HG03442 (cell line): ENCODE measurements at regions not wholly inside any gene's neighbourhood (a gene's known extent, or its start where the extent isn't known, plus 50 kb on each side); places are given as distances from the start of the nearest gene placed in this dataset.

ENCODE experiments used
- ATAC-seq: cut with Tn5 transposase; IDR thresholded peaks from one replicate; pipeline ENCODE4 v1.9.1; 2021; ENCODE audit warnings: mild to moderate bottlenecking, moderate library complexity; ENCODE audit not compliant: unreplicated experiment

DNA sequence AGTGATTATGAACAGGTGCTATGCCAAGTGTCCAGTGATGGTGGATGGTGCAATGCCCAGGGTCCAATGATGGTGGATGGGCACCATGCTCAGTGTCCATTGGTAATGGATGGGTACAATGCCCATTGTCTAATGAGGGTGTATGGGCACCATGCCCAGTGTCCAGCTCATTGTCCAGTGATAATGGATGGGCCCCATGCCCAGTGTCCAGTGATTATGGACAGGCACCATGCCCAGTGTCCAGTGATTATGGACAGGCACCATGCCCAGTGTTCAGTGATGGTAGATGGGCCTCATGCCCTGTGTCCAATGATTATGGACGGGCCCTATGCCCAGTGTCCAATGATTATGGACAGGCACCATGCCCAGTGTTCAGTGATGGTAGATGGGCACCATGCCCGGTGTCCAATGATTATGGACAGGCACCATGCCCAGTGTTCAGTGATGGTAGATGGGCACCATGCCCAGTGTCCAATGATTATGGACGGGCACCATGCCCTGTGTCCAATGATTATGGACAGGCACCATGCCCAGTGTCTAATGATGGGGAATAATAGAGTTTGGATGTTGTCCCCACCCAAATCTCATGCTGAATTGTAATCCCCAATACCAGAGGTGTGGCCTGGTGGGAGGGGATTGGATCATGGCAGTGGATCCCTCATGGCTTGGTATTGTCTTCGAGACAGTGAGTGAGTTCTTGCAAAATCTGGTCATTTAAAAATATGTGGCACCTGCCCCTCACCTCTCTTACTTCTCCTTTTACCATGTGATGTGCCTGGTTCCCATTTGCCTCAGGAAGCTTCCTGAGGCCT is 87.8 kb downstream of the ANKRD10 start:
- ATAC-seq: no peak
